ENCODE measurements at regions not wholly inside any gene's neighbourhood (a gene's known extent, or its start where the extent isn't known, plus 50 kb on each side); places are given as distances from the start of the nearest gene placed in this dataset.

DNA sequence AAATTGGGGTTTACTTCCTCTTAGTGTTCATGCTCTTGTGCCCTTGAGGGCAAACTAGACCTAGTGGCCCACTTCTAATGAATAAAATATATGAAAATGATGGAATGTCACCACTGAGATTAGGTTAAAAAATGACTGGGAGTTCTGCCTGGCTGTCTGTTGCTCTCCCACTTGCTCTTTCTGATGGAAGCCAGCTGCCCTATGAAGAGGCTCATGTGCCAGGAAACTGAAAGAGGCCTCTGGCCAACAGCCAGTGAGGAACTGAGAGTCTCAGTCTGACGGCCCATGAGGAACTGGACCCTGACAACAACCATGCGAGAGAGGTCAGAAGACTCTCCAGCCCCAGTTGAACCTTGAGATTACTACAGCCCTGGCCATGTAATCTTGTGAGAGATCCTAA is 107.1 kb upstream of the FHIT start:
- TF ChIP-seq EZH2 (IDR thresholded peaks at IDR 0.05; ENCODE audit: borderline replicate concordance, low read length) (no peak), CTCF (IDR thresholded peaks at IDR 0.05; ENCODE audit: low read length) (no peak)

All from OCI-LY1 (cell line).